SK-N-SH treated with all-trans-retinoic acid at 6 μM for 48 hours (cell line): ENCODE measurements at regions not wholly inside any gene's neighbourhood (a gene's known extent, or its start where the extent isn't known, plus 50 kb on each side); places are given as distances from the start of the nearest gene placed in this dataset.

Source experiments
- ARNTL ChIP-seq: fragments of 450-650 bp; formaldehyde crosslinking; IDR thresholded peaks from 2 replicates; pipeline ENCODE4 v1.5.0; 2020; ENCODE audit warnings: low read depth, mild to moderate bottlenecking, moderate library complexity, borderline replicate concordance
- BACH2 ChIP-seq: fragments of 250-450 bp; sonication (Bioruptor Pico); IDR thresholded peaks from 2 replicates; pipeline ENCODE4 v1.9.0; 2021; ENCODE audit warnings: mild to moderate bottlenecking, borderline replicate concordance
- CREB5 ChIP-seq: fragments of 250-450 bp; sonication (Bioruptor Pico); IDR thresholded peaks from 2 replicates; pipeline ENCODE4 v1.5.1; 2020; ENCODE audit warnings: low read depth, mild to moderate bottlenecking, moderate library complexity
- CSRNP3 ChIP-seq: fragments of 250-450 bp; sonication (Bioruptor Pico); IDR thresholded peaks from 2 replicates; pipeline ENCODE4 v1.5.1; 2021; ENCODE audit warnings: mild to moderate bottlenecking, moderate library complexity
- ESRRG ChIP-seq: fragments of 250-450 bp; sonication (Bioruptor Pico); IDR thresholded peaks from 2 replicates; pipeline ENCODE4 v1.6.1; 2021; ENCODE audit warnings: mild to moderate bottlenecking
- OSR1 ChIP-seq: fragments of 250-450 bp; sonication (Bioruptor Pico); IDR thresholded peaks from 2 replicates; pipeline ENCODE4 v1.8.0; 2022; ENCODE audit warnings: moderate library complexity, mild to moderate bottlenecking, inconsistent platforms
- PATZ1 ChIP-seq: fragments of 250-450 bp; sonication (Bioruptor Pico); IDR thresholded peaks from 2 replicates; pipeline ENCODE4 v1.8.0; 2020; ENCODE audit warnings: mild to moderate bottlenecking, moderate library complexity, borderline replicate concordance
- PPARA ChIP-seq: fragments of 250-450 bp; sonication (Bioruptor Pico); IDR thresholded peaks from 2 replicates; pipeline ENCODE4 v1.5.0; 2020; ENCODE audit warnings: mild to moderate bottlenecking, borderline replicate concordance
- RARB ChIP-seq: fragments of 250-450 bp; sonication (Bioruptor Pico); IDR thresholded peaks from 2 replicates; pipeline ENCODE4 v1.8.0; 2021; ENCODE audit warnings: mild to moderate bottlenecking, moderate library complexity
- TCF4 ChIP-seq: fragments of 250-450 bp; sonication (Bioruptor Pico); IDR thresholded peaks from 2 replicates; pipeline ENCODE4 v1.8.0; 2021; ENCODE audit warnings: mild to moderate bottlenecking, moderate library complexity, borderline replicate concordance
- ZC3H10 ChIP-seq: fragments of 250-450 bp; sonication (Bioruptor Pico); IDR thresholded peaks from 2 replicates; pipeline ENCODE4 v1.5.1; 2021; ENCODE audit warnings: mild to moderate bottlenecking, moderate library complexity
- ZFP3 ChIP-seq: fragments of 250-450 bp; sonication (Bioruptor Pico); IDR thresholded peaks from 2 replicates; pipeline ENCODE4 v1.5.0; 2020; ENCODE audit warnings: mild to moderate bottlenecking, moderate library complexity
- ZFP30 ChIP-seq: fragments of 450-650 bp; formaldehyde crosslinking; IDR thresholded peaks from 2 replicates; pipeline ENCODE4 v1.5.0; 2022; ENCODE audit warnings: mild to moderate bottlenecking, moderate library complexity
- TF ChIP-seq, protein P1 (sequence below): fragments of 250-450 bp; sonication (Bioruptor Pico); IDR thresholded peaks from 2 replicates; pipeline ENCODE4 v1.8.0; 2021; ENCODE audit warnings: low read depth, mild to moderate bottlenecking, moderate library complexity, borderline replicate concordance

DNA sequence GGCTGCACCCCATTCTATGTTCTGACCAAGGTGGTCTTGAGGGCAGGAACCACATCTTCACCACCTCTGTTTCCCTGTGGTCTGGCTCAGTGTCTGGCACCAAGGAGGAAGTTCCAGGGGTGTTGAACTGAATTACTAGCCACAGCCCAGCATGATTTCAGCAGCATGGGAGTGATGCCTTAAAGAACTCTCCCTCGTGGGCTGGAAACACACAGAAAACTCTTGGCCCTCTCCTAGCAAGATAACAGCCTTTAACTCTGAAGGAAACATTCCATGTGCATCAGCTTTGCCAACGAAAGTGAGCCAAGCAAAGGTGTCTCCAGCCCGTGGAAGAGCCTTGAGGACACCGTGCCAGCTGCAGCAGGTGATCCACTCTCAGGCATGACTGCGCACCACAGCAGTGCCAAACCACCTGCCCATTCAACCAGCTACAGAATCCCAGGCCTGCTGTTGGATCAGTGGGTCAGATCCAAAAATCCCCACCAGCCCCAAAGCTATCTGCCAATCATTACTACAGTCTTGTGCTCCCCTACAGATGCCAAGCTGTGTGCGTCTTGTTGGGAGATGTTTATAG is 124.8 kb downstream of the TTC32 start:
- no peak for TF ChIP-seq ZFP3 (CRISPR knock-in tag)
- TF ChIP-seq CSRNP3: no peak
- no peak for TF ChIP-seq TCF4 (CRISPR knock-in tag)
- no peak for TF ChIP-seq ZC3H10 (CRISPR knock-in tag)
- TF ChIP-seq CREB5 (CRISPR knock-in tag): no peak
- no peak for TF ChIP-seq OSR1 (CRISPR knock-in tag)
- TF ChIP-seq ESRRG (CRISPR knock-in tag): no peak
- no peak for TF ChIP-seq ZFP30 (CRISPR knock-in tag)
- no peak for TF ChIP-seq RARB (CRISPR knock-in tag)
- no peak for TF ChIP-seq PATZ1 (CRISPR knock-in tag)
- TF ChIP-seq ARNTL: no peak
- TF ChIP-seq, protein P1, sequence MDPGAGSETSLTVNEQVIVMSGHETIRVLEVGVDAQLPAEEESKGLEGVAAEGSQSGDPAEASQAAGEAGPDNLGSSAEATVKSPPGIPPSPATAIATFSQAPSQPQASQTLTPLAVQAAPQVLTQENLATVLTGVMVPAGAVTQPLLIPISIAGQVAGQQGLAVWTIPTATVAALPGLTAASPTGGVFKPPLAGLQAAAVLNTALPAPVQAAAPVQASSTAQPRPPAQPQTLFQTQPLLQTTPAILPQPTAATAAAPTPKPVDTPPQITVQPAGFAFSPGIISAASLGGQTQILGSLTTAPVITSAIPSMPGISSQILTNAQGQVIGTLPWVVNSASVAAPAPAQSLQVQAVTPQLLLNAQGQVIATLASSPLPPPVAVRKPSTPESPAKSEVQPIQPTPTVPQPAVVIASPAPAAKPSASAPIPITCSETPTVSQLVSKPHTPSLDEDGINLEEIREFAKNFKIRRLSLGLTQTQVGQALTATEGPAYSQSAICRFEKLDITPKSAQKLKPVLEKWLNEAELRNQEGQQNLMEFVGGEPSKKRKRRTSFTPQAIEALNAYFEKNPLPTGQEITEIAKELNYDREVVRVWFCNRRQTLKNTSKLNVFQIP (CRISPR knock-in tag): no peak
- TF ChIP-seq PPARA (CRISPR knock-in tag): no peak
- no peak for TF ChIP-seq BACH2
